ENCODE measurements at regions not wholly inside any gene's neighbourhood (a gene's known extent, or its start where the extent isn't known, plus 50 kb on each side); places are given as distances from the start of the nearest gene placed in this dataset.

GRCh38 chr18:54060343-54061005 lies 164.0 kb downstream of the MBD2 start:
- Histone ChIP-seq H3K9me3 (no peaks in the 10 kb centered on the region), H3K4me1 (no peaks in the 10 kb centered on the region), H3K36me3 (no peaks in the 10 kb centered on the region), H3K27ac (no peak overlapping the region), H3K27me3 (no peaks in the 10 kb centered on the region), H3K4me3 (no peak overlapping the region)
- intact Hi-C loops (cut with DNase I): no loop called here
- TF ChIP-seq CTCF (IDR thresholded peaks at IDR 0.05): no peak
- no peak for DNase-seq (ENCODE audit: low spot score in 2 of 2)

- no peak overlapping the region for H3K4me3 ChIP-seq
- H3K9me3 ChIP-seq: no peaks in the 10 kb centered on the region
- H3K4me1 ChIP-seq: no peaks in the 10 kb centered on the region
- DNase-seq (ENCODE audit: low spot score in 2 of 2): no peak
- no peaks in the 10 kb centered on the region for H3K27me3 ChIP-seq
- intact Hi-C loops (cut with DNase I): no loop called here
- no peak for TF ChIP-seq CTCF (IDR thresholded peaks at IDR 0.05)
- H3K27ac ChIP-seq: no peak overlapping the region
- no peaks in the 10 kb centered on the region for H3K36me3 ChIP-seq
These were observed 171.6 kb downstream of the MBD2 start for GRCh38 chr18:54052732-54053429.

GRCh38 chr18:54052259-54052658 lies 172.2 kb downstream of the MBD2 start:
- Histone ChIP-seq H3K9me3 (no peaks in the 10 kb centered on the region), H3K27me3 (no peaks in the 10 kb centered on the region), H3K4me3 (no peak overlapping the region), H3K27ac (no peak overlapping the region), H3K36me3 (no peaks in the 10 kb centered on the region), H3K4me1 (no peaks in the 10 kb centered on the region)
- TF ChIP-seq CTCF (IDR thresholded peaks at IDR 0.05): no peak
- DNase-seq (ENCODE audit: low spot score in 2 of 2): no peak
- intact Hi-C loops (cut with DNase I): no loop called here

GRCh38 chr18:54043484-54044251 lies 180.8 kb downstream of the MBD2 start:
- Histone ChIP-seq H3K27me3 (no peaks in the 10 kb centered on the region), H3K9me3 (no peaks in the 10 kb centered on the region), H3K4me3 (no peak overlapping the region), H3K4me1 (no peaks in the 10 kb centered on the region), H3K36me3 (no peaks in the 10 kb centered on the region), H3K27ac (no peak overlapping the region)
- no peak for DNase-seq (ENCODE audit: low spot score in 2 of 2)
- intact Hi-C loops (cut with DNase I): no loop called here
- TF ChIP-seq CTCF (IDR thresholded peaks at IDR 0.05): no peak

GRCh38 chr18:54035927-54036326 lies 188.5 kb downstream of the MBD2 start:
- no peak for TF ChIP-seq CTCF (IDR thresholded peaks at IDR 0.05)
- intact Hi-C loops (cut with DNase I): no loop called here
- no peaks in the 10 kb centered on the region for H3K4me1 ChIP-seq

More at GRCh38 chr18:54035927-54036326, 188.5 kb downstream of the MBD2 start:
- no peaks in the 10 kb centered on the region for H3K27me3 ChIP-seq
- H3K4me3 ChIP-seq: no peak overlapping the region
- no peak overlapping the region for H3K27ac ChIP-seq
- H3K36me3 ChIP-seq: no peaks in the 10 kb centered on the region
- DNase-seq (ENCODE audit: low spot score in 2 of 2): no peak
- H3K9me3 ChIP-seq: no peaks in the 10 kb centered on the region
